ENCODE measurements at regions not wholly inside any gene's neighbourhood (a gene's known extent, or its start where the extent isn't known, plus 50 kb on each side); places are given as distances from the start of the nearest gene placed in this dataset.

DNA sequence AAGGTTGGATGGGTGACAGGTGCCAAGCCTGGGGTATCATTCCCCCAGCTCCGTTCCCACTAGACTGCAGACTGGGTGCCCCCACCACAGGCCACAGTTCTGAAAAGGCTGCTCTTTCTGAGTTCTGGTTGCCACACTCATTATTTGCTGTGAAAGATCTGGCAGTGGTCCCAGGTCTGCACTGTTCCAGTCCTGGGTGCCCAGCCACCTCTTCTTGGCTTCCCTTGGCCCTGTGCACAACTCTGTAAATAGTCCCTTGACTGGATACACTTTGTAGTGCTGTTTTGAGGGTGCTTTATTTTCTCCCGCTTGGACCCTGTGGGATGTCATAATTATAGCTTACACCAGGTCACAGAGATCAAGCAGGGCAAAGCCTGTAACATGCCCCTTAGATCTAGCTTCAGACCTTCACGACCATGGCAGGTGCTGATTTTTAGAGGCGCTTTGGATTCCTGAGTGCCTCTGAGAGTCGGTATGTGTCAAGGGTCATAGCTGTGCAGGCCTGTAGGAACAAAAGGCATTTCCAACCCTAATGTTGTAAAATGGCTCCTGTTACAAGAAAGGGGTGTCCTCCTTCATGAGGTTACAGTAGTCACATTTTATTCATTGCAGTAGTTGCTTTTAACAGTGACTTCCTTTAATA lies 344.9 kb downstream of the ICE1 start:
- Histone ChIP-seq H3K4me3 (ENCODE audit: low read depth, low read length) (no peak overlapping the region), H3K4me1 (ENCODE audit: control insufficient read depth, insufficient read depth, low read length) (no peaks in the 10 kb centered on the region), H3K27ac (ENCODE audit: extremely low read depth, low read depth, low read length) (no peak overlapping the region), H3K36me3 (ENCODE audit: control insufficient read depth in 2 of 2, insufficient read depth in 1 of 2, low read length in 2 of 2) (no peaks in the 10 kb centered on the region), H3K9me3 (ENCODE audit: control insufficient read depth, insufficient read depth, low read depth, low read length) (no peaks in the 10 kb centered on the region)
- POLR2A ChIA-PET: no interaction called here
- CTCF ChIA-PET: no interaction called here
- TF ChIP-seq ZNF747 (tag by site-specific recombination; IDR thresholded peaks at IDR 0.05): no peak
- TF ChIP-seq, protein P1, sequence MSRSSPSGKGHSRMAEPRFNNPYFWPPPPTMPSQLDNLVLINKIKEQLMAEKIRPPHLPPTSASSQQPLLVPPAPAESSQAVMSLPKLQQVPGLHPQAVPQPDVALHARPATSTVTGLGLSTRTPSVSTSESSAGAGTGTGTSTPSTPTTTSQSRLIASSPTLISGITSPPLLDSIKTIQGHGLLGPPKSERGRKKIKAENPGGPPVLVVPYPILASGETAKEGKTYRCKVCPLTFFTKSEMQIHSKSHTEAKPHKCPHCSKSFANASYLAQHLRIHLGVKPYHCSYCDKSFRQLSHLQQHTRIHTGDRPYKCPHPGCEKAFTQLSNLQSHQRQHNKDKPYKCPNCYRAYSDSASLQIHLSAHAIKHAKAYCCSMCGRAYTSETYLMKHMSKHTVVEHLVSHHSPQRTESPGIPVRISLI (tag by site-specific recombination; IDR thresholded peaks at IDR 0.05): no peak
- no peak for TF ChIP-seq KLF7 (tag by site-specific recombination; IDR thresholded peaks at IDR 0.05; ENCODE audit: borderline replicate concordance)
- no peak for TF ChIP-seq ZNF169 (tag by site-specific recombination; IDR thresholded peaks at IDR 0.05)
- TF ChIP-seq, protein P2, sequence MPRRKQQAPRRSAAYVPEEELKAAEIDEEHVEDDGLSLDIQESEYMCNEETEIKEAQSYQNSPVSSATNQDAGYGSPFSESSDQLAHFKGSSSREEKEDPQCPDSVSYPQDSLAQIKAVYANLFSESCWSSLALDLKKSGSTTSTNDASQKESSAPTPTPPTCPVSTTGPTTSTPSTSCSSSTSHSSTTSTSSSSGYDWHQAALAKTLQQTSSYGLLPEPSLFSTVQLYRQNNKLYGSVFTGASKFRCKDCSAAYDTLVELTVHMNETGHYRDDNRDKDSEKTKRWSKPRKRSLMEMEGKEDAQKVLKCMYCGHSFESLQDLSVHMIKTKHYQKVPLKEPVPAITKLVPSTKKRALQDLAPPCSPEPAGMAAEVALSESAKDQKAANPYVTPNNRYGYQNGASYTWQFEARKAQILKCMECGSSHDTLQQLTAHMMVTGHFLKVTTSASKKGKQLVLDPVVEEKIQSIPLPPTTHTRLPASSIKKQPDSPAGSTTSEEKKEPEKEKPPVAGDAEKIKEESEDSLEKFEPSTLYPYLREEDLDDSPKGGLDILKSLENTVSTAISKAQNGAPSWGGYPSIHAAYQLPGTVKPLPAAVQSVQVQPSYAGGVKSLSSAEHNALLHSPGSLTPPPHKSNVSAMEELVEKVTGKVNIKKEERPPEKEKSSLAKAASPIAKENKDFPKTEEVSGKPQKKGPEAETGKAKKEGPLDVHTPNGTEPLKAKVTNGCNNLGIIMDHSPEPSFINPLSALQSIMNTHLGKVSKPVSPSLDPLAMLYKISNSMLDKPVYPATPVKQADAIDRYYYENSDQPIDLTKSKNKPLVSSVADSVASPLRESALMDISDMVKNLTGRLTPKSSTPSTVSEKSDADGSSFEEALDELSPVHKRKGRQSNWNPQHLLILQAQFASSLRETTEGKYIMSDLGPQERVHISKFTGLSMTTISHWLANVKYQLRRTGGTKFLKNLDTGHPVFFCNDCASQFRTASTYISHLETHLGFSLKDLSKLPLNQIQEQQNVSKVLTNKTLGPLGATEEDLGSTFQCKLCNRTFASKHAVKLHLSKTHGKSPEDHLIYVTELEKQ (tag by site-specific recombination; IDR thresholded peaks at IDR 0.05; ENCODE audit: borderline replicate concordance): no peak
- TF ChIP-seq ZNF16 (tag by site-specific recombination; IDR thresholded peaks at IDR 0.05; ENCODE audit: low read depth): no peak
- TF ChIP-seq ZNF585B (tag by site-specific recombination; IDR thresholded peaks at IDR 0.05): no peak
- TF ChIP-seq, protein P3, sequence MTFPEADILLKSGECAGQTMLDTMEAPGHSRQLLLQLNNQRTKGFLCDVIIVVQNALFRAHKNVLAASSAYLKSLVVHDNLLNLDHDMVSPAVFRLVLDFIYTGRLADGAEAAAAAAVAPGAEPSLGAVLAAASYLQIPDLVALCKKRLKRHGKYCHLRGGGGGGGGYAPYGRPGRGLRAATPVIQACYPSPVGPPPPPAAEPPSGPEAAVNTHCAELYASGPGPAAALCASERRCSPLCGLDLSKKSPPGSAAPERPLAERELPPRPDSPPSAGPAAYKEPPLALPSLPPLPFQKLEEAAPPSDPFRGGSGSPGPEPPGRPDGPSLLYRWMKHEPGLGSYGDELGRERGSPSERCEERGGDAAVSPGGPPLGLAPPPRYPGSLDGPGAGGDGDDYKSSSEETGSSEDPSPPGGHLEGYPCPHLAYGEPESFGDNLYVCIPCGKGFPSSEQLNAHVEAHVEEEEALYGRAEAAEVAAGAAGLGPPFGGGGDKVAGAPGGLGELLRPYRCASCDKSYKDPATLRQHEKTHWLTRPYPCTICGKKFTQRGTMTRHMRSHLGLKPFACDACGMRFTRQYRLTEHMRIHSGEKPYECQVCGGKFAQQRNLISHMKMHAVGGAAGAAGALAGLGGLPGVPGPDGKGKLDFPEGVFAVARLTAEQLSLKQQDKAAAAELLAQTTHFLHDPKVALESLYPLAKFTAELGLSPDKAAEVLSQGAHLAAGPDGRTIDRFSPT (tag by site-specific recombination; IDR thresholded peaks at IDR 0.05): no peak
- TF ChIP-seq, protein P4, sequence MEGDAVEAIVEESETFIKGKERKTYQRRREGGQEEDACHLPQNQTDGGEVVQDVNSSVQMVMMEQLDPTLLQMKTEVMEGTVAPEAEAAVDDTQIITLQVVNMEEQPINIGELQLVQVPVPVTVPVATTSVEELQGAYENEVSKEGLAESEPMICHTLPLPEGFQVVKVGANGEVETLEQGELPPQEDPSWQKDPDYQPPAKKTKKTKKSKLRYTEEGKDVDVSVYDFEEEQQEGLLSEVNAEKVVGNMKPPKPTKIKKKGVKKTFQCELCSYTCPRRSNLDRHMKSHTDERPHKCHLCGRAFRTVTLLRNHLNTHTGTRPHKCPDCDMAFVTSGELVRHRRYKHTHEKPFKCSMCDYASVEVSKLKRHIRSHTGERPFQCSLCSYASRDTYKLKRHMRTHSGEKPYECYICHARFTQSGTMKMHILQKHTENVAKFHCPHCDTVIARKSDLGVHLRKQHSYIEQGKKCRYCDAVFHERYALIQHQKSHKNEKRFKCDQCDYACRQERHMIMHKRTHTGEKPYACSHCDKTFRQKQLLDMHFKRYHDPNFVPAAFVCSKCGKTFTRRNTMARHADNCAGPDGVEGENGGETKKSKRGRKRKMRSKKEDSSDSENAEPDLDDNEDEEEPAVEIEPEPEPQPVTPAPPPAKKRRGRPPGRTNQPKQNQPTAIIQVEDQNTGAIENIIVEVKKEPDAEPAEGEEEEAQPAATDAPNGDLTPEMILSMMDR (tag by site-specific recombination; IDR thresholded peaks at IDR 0.05): no peak
- TF ChIP-seq HOXA7 (CRISPR knock-in tag; IDR thresholded peaks at IDR 0.05; ENCODE audit: borderline replicate concordance): no peak
- TF ChIP-seq GLIS1 (tag by site-specific recombination; IDR thresholded peaks at IDR 0.05): no peak

DNA sequence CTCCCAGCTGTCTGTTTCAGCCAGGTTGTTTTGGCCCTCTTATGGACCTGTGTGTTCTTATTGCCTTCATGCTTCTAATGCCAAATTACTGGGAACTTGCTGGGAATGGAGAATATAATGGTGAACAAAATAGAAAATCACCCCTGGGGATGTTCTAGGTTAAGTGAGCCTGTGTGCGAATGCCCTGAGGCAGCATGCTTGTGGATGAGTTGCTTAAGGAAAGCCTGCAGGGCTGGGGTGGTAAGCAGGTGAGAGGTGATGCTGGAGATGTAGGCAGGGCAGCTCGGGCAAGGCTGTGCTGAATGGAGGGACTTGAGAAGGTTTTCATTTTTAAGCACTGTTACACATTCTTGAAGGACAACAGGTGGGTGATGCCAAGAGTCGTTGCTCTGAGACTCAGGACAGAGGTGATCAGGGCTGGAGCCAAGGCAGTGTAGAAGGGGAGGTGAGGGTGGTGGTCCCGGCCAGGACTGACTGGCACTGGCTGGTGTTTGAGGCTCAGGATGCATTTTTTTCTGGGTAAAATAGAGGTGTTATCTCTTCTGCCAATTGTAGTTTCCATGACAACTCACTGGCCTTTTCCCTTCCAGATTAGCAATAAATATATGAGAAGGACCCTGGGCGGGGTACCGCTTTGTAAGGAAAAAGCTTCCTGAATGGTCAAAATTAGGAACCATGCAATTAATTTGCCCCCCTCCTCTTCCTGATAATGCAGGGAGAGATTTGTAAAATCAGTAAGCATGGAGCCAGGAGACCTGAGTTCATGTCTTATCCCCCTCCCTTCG lies 342.8 kb downstream of the ICE1 start:
- H3K4me3 ChIP-seq (ENCODE audit: low read depth, low read length): no peak overlapping the region
- H3K36me3 ChIP-seq (ENCODE audit: control insufficient read depth in 2 of 2, insufficient read depth in 1 of 2, low read length in 2 of 2): no peaks in the 10 kb centered on the region
- POLR2A ChIA-PET: no interaction called here
- H3K4me1 ChIP-seq (ENCODE audit: control insufficient read depth, insufficient read depth, low read length): no peaks in the 10 kb centered on the region
- no peak overlapping the region for H3K27ac ChIP-seq (ENCODE audit: extremely low read depth, low read depth, low read length)
- no peaks in the 10 kb centered on the region for H3K9me3 ChIP-seq (ENCODE audit: control insufficient read depth, insufficient read depth, low read depth, low read length)
- TF ChIP-seq, protein P1 (tag by site-specific recombination; IDR thresholded peaks at IDR 0.05): no peak
- TF ChIP-seq ZBTB7A (tag by site-specific recombination; IDR thresholded peaks at IDR 0.05; ENCODE audit: low read depth) (no peak), SCRT2 (tag by site-specific recombination; IDR thresholded peaks at IDR 0.05) (peak; percentile 60; the same call in 1 of the 2 replicates)
- CTCF ChIA-PET: interaction anchor here (0.7 kb wide), 1 partner anchor 16 kb away, joined by 3 read pairs; no protein-coding TSS in a partner anchor
